Heart left ventricle (tissue), 13 donors: ENCODE measurements at regions not wholly inside any gene's neighbourhood (a gene's known extent, or its start where the extent isn't known, plus 50 kb on each side); places are given as distances from the start of the nearest gene placed in this dataset.

Experiments
- CTCF ChIP-seq, 12 donors: fragments of 200-600 bp; sonication (generic) in 4 of 12; IDR thresholded peaks; one replicate each; pipeline versions ENCODE4 v1.5.0 to v1.8.0; 2018 to 2022; ENCODE audit warnings: antibody characterized with exemption in 12 of 12, mild to moderate bottlenecking in 5 of 12
- POLR2A ChIP-seq, 2 donors: fragments of 450-650 bp; IDR thresholded peaks; one replicate each; pipeline ENCODE4 v1.6.1; 2017; ENCODE audit warnings: antibody characterized with exemption in 2 of 2, mild to moderate bottlenecking in 2 of 2, moderate library complexity in 2 of 2
- donor health status: ischemic (EF 13 %, LVEDD 7.1; RV severe dilation, severe dysfunction).
- donor health status: DM: no; HTN: yes; CAD: no.
- donor health status: DM: no; HTN: no; CAD: no.
- donor health status: ischemic (EF 25% LVEDD 6.9; RV normal size, moderate dysfunction).
- donor health status: ischemic (EF 25% LVEDD 5.7; RV mildly dilated, moderate dysfunction).
- donor health status: ischemic (EF 35%, LVEDD 5.7; RV mildly dilated, moderate dysfunction).
- donor health status: nonischemic (EF 11% LVEDD 7.7; RV severe dilation, severe dysfunction).
- donor health status: DM: yes; HTN: yes; CAD: no.
- donor health status: PGD.
- donor health status: ischemic (EF 29% LVEDD 5.4; RV normal size, mild dysfunction).
- donor health status: nonischemic (EF 23%, LVEDD 6.1; RV moderate dilation, normal function).

- TF ChIP-seq POLR2A (IDR thresholded peaks at IDR 0.05) (no peak), CTCF (IDR thresholded peaks at IDR 0.05) (no peak)
Measured at GRCh38 chr2:4455486-4456155, 752.2 kb downstream of the DCDC2C start.
